ENCODE measurements at regions not wholly inside any gene's neighbourhood (a gene's known extent, or its start where the extent isn't known, plus 50 kb on each side); places are given as distances from the start of the nearest gene placed in this dataset.

- TF ChIP-seq POLR2AphosphoS5 (IDR thresholded peaks at IDR 0.05; ENCODE audit: low read depth, low read length) (no peak), POLR2A (IDR thresholded peaks at IDR 0.05; ENCODE audit: low read depth, low read length) (no peak), TAF1 (IDR thresholded peaks at IDR 0.05; ENCODE audit: borderline replicate concordance, low read depth, low read length) (no peak)
Measured at GRCh38 chr15:47652328-47652727, 65.0 kb upstream of the SEMA6D start.

All from GM12892 (cell line).